Bronchial epithelial cell (primary cell): ENCODE measurements at regions not wholly inside any gene's neighbourhood (a gene's known extent, or its start where the extent isn't known, plus 50 kb on each side); places are given as distances from the start of the nearest gene placed in this dataset.
A peak's percentile ranks its signal among the peaks of the same experiment; 100 is the strongest.

Source experiments
- DNase-seq: peaks from one replicate; pipeline ENCODE4 v3.0.0-alpha.2; 2010; ENCODE audit warnings: low read depth
- FAIRE-seq: peaks from 2 replicates; lab custom pipeline; 2011; peaks lifted over from hg19 to GRCh38; lab: Jason Lieb, UNC
- H3K27me3 ChIP-seq: 2 replicates; pipeline ENCODE4 v1.5.1; 2011; ENCODE audit warnings: low read length; ENCODE audit not compliant: control insufficient read depth, insufficient read depth
- H3K36me3 ChIP-seq: 2 replicates; pipeline ENCODE4 v1.5.1; 2011; ENCODE audit warnings: low read length; ENCODE audit not compliant: control insufficient read depth, insufficient read depth
- H3K4me3 ChIP-seq: 2 replicates; pipeline ENCODE4 v1.5.1; 2011; ENCODE audit warnings: mild to moderate bottlenecking, low read depth, low read length, control low read depth
- CTCF ChIP-seq: IDR thresholded peaks from 2 replicates; pipeline ENCODE4 v1.5.1; 2011; ENCODE audit warnings: mild to moderate bottlenecking, moderate library complexity, low read length, control low read depth, inconsistent platforms; ENCODE audit not compliant: insufficient read depth, severe bottlenecking

GRCh38 chr1:187396226-187396625 is 567.5 kb downstream of the PLA2G4A start:
- Histone ChIP-seq H3K36me3 (no peaks in the 10 kb centered on the region), H3K27me3 (no peaks in the 10 kb centered on the region), H3K4me3 (no peak overlapping the region)
- DNase-seq: no peak
- no peak for FAIRE-seq
- no peak for TF ChIP-seq CTCF

GRCh38 chr1:187396929-187397796 is 568.4 kb downstream of the PLA2G4A start:
- TF ChIP-seq CTCF: no peak
- DNase-seq (no peak), FAIRE-seq (no peak)
- H3K36me3 ChIP-seq: no peaks in the 10 kb centered on the region
- H3K4me3 ChIP-seq: no peak overlapping the region
- no peaks in the 10 kb centered on the region for H3K27me3 ChIP-seq

- DNase-seq (peak; percentile 33), FAIRE-seq (no peak)
- no peaks in the 10 kb centered on the region for H3K27me3 ChIP-seq
- H3K36me3 ChIP-seq: no peaks in the 10 kb centered on the region
- TF ChIP-seq CTCF: no peak
- no peak overlapping the region for H3K4me3 ChIP-seq
Observed at GRCh38 chr1:187408212-187409004, 579.7 kb downstream of the PLA2G4A start.

- Histone ChIP-seq H3K27me3 (no peaks in the 10 kb centered on the region), H3K36me3 (no peaks in the 10 kb centered on the region), H3K4me3 (no peak overlapping the region)
- TF ChIP-seq CTCF: no peak
- FAIRE-seq (no peak), DNase-seq (no peak)
Observed at GRCh38 chr1:187409341-187409740, 580.6 kb downstream of the PLA2G4A start.

GRCh38 chr1:187411118-187411517 is 582.4 kb downstream of the PLA2G4A start:
- Histone ChIP-seq H3K27me3 (no peaks in the 10 kb centered on the region), H3K4me3 (no peak overlapping the region), H3K36me3 (no peaks in the 10 kb centered on the region)
- DNase-seq (no peak), FAIRE-seq (no peak)
- no peak for TF ChIP-seq CTCF
